ENCODE measurements at regions not wholly inside any gene's neighbourhood (a gene's known extent, or its start where the extent isn't known, plus 50 kb on each side); places are given as distances from the start of the nearest gene placed in this dataset.

- TF ChIP-seq CTCF (IDR thresholded peaks at IDR 0.05) (no peak), EP300 (IDR thresholded peaks at IDR 0.05) (no peak)
These were observed 257.4 kb downstream of the CGGBP1 start for GRCh38 chr3:87801409-87801808.
